ENCODE measurements at regions not wholly inside any gene's neighbourhood (a gene's known extent, or its start where the extent isn't known, plus 50 kb on each side); places are given as distances from the start of the nearest gene placed in this dataset.
"Not testable (repeated sequence)": the region's sequence is repeated elsewhere in the genome, so short reads cannot be mapped to it uniquely, and the experiment has no call there.

DNA sequence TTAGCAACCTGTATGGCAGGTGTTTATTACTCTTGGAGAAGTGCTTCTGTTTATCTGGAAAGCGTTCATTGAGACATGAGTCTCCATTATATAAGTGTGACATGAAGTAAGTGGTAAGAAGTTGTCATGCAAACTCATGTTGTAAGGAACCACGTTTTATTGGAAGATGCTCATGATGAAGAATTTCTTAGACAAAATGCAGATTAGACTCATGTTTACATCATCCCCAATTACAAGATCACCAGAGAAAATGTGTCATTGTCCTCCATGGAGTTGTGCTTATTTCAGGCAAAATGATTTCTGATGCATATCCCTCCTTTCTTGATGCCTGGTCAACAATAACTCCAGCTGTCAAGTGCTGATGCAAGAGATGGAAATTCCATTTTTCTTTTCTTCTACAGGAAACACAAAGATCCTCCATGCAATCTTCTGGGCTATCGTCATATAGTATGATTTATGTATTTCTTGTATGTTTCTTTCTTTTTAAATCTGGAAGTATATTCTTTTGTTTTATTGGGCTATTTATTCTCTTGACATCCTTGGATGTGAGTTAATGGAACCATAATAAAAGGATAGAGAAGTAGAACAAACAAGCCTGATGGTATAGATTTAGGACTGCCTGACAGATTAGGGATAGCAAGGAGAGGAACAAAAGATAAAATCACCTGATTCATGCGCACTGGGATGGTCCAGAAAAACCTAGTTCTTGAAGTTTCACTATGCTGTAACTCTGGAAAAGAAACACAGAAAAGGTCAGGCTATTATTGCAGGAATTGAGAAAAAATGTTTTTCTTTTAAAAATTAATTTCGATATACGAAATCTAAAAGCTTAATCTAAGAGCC lies 50.7 kb upstream of the DIAPH3 start:
- DNase-seq: no peak

DNA sequence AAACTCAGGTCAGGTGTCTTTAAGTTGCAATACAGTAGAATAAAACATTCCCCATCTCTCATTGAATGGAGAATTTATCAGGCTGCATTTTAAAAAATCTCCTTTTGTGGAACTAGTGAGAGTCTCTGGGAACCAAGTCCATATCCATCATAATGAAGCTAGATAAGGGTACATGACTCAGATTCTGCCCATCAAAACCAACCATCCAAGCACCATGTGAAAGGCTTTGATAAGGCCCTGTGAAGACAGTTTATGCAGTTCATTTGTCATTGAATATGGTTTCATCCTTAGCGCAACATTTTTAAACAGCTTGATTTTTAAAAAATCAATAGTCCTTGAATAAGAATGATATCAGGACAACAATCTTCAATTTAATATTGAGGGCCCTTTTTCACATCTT lies 56.3 kb upstream of the DIAPH3 start:
- no peak for DNase-seq

DNA sequence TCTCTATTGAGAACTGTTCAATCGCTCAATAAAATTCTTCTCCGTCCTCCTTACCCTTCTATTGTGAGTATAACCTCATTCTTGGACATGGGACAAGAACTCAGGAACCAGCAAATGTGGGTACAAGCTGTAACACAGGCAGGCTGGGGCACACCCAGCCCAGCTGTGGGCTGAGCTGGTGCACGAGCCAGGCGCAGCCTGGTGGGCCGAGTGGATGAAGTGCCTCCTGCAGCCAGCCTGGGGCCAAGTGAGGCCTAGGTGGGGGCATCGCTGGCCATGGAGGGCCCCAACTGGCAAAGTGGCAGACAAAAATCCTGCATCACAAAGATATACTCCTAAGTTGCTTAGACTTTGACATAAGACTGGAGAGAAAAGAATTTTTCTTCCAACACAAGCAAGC lies 57.9 kb upstream of the DIAPH3 start:
- no peak for DNase-seq

DNA sequence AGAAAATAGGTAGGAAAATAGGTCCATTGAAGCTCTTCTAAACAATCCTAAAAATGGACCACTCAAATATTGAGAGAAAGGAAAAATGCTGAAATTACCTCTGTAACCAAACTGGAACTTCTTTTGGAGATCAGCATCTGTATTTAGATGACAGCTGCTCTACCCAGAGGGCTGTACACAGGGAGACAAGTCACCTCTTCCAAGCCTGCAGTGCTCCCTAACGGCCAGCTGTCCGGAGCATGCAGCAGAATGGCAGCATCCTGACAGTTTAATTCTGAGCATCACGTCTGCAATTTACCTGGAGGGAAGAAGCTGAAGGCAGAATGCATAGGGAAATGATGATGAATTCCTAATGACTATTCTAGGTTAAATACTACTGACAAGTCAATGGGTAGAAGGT lies 62.8 kb upstream of the DIAPH3 start:
- no peak for DNase-seq

DNA sequence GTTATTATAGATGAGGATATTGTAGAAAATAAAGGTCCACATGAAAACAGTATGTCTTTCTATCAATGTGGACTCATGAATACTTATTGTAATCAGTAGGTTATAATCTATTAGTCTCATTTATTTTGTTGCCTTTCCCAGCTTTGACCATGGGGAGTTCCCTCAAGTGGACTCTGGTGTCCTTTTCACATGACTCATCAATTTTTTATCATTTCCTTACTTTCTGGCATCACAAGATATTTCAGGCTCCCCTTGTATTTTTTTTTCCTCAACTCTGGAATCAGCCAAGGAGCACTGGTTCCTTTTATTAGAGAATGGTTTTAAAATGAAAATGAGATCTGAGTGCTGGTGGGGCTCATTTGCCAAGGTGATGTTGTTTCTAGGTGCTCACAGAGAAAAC lies 63.4 kb upstream of the DIAPH3 start:
- DNase-seq: no peak

DNA sequence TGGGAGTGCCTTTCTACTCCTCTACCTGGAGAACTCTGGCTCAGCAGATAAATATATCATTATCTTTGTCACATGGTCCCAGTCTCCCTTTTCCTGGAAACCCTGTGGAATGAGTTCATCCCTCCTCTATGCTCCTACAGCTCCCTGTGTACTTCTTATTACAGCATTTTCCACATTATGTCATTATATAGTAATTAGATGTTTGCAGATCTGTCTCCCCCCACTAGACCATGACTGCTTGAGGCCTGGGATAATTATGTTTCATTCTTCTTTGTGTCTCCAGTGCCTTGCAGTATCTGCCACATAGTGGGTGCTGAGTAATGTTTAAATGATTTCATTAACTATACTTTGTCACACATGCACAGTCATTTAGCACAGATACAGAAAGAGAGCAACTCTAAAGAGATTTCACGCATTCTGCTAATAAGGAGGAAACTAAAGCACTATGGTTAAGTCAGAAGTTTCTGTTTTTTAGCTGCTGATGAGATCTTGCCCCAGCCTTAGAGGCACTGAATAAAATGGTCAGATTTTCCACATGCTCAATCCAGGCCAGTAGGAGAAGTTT lies 66.1 kb upstream of the DIAPH3 start:
- DNase-seq: no peak

DNA sequence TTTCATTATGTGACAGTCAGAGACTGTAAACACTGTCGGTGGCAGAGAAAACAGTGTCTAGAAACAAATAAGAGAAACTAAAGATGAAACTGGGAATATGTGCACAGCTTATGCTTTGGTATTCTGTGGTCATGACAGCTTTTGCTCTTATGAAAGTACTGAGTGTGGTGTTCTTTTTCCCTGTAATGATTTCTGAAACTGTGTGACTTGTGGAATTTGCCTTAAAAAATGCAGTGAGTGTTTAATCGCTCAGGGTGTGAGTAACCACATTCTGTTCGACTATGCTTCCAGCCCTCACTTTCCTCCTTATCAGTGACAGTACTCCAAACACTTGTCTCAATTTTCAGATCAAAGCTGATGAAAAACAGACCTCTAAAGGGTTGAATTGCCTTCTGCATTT lies 66.9 kb upstream of the DIAPH3 start:
- DNase-seq: no peak

DNA sequence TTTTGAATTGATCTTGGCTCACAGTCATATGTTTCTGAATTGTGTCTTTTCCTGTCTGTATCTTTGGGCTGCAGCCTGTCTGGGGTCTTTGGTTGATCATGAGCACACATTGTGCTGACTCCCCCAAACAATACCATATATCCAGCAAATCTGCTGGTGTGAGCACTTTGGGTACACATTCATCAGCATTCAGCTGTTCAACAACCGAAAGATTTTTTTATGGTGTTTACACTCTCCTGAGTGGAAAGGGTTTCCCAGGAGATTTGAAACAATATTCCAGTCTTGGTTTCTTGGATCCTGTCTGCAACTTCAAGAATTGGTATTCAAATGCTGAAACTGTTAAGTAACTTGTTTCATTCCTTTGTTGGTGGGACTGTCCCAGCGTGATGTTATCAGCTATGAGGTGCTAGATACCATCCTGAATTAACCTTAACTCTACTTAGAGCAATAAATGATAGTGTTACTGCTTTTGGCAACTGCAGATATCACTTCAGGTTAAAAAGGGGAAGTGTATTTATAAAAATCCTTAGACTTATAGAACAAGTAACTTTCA lies 78.4 kb upstream of the DIAPH3 start:
- no peak for DNase-seq

DNA sequence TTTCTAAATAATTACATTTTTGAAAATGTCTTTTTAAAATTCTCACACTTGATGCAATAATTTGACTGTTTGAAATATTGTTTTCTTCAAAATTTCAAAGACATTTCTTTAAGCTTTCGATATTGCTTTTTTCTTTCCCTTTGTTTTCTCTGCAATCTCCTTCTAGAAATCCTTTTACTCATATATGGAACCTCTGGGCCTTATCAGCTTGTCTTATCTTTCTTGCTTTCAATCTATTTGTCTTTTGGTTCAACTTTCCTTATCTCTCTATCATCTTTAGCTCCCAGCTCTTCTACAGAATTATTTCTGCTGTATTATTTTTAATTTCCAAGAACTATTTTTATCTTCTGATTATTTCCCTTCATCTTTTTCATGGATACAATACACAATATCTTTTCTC lies 80.7 kb upstream of the DIAPH3 start:
- DNase-seq: no peak

DNA sequence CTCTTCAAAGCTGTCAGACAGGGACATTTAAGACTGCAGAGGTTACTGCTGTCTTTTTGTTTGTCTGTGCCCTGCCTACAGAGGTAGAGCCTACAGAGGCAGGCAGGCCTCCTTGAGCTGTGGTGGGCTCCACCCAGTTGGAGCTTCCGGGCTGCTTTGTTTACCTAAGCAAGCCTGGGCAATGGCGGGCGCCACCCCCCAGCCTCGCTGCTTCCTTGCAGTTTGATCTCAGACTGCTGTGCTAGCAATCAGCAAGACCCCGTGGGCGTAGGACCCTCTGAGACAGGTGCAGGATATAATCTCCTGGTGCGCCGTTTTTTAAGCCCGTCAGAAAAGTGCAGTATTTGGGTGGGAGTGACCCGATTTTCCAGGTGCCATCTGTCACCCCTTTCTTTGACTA lies 87.7 kb upstream of the DIAPH3 start:
- not testable (repeated sequence) for DNase-seq

DNA sequence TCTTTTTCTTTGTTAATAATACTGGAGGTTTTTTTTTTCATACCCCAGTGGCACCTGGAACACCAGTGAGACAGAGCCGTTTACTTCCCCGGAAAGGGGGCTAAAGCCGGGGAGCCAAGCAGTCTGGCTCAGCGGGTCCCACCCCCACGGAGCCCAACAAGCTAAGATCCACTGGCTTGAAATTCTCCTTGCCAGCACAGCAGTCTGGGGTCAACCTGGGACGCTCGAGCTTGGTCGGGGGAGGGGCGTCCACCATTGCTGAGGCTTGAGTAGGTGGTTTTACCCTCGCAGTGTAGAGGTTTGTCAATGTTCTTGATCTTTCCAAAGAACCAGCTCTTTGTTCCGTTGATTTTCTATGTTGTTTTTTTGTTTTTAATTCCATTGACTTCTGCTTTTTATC lies 94.6 kb upstream of the DIAPH3 start:
- DNase-seq: no peak

DNA sequence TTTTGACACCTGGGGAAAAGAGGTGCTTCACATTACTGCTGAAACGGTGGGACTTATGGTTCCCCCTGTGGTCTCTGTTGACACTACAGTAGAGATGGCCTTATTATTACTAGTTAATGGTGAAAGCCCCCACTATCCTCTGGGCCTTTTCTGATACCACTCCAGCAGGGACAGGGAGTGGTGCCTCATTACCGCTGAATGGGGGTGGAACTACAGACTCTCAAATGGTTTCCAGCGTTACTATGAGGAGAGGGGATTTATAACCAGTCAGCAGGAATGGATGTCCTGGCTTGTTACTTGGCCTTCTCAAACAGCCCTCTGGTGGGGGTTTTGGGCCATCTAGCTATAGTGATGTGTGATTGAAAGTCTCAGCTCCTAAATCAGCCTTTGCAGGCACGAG lies 96.7 kb upstream of the DIAPH3 start:
- DNase-seq: no peak

DNA sequence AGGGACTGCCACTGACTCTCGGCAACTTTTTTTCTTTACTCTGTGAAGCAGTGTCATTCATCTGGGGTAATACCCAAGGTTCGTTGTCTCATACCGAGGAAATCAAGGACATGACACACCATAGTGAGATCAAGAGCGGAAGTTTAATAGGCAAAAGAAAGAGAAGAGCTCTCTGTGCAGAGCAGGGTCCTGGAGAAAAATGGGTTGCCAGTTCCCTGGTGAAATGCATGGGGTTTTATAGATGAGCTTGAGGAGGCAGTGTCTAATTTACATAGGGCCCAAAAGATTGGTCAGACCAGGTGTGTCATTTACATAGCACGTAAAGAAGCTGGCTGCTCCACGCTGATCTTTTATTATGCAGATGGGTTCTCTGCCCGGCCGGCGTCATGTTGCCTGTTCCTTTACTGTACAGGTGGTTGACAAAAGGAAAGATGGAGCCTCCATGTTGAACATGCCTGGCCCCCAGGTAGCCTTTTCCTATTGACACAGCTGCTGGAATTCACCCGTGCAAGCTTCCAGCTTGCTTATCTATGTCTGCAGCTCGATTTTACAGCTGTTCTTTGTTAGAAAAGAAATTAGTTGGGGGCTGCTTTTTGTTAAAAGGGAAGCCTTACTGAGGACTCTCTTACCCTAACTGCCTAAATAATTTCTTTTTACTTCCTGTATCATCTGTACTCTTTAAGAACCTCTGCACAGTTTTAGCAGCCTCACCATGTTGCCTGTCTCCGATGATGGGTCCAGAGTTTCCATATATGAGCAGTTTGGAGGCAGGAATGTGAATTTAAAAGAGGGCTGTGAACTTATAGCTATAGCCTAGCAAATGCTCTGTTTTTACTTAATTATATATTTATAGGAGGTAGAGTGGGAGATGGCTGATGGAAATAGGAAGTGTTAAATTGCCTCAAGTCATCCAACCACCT lies 98.0 kb upstream of the DIAPH3 start:
- no peak for DNase-seq

DNA sequence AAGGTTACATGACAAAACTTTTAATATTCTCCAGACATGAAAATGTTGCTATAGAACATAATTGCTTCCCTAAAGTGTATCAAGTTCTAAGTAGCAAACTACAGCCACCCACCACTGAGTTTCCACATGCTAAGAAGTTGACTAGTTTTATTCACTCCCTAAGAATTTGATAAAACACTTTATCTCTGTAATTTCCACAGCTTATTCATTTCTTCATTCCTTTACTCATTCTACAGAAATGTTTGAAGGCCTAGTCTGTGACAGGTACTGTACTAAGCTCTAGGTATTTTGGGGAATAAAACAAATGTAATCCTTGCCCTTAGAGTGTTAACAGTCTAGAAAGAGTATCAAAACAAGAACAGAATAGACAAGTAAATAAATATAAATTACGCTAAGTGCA lies 101.8 kb upstream of the DIAPH3 start:
- DNase-seq: no peak

DNA sequence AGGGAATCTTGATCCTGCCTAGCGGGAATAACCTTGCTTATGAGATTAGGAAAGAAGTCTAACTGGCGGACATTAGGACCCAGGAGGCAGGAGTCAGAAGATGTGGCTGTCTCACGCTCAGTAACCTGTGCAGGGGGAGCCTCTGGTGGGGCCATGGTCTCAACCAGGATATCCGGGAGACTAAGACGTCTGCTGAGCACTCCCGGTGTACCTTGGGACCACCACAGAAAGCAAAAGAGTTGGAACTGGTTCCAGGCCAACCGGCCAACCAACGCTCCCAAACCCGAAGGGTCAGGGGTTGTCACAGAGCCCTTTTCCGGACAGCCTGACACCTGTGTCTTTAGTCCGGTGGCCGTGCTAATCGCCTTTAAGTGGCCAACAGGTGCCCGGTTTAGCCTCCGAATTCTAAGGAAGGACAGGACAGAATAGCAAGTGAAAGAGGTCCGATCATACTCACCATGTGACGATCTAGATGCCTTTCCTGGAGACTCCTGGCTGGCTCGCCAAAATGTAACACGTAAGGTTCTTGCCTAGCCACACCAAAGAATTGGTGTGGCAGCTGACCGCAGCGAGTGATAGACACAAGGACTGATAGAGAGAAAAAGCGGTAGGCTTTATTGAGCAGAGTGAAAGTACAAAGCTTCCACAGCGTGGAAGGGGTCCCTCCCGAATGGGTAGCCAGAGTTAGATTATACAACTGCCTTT lies 103.9 kb upstream of the DIAPH3 start:
- DNase-seq: peak; percentile 9

DNA sequence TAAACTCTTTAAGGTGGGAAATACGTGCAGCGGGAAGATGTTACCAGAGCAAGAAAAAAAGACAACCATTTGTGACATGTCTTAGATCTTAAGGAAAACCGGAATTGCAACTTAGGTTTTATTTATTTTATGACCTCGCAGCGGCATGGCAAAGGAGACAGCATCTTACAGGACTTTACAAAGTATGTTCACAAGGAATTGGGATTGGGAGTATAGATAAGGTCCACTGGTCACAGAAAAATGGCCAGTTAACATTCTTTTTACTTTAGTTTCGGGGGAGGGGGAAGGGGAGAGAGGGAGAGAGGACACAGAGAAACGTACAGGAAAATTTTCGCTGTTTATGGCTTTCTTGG lies 104.5 kb upstream of the DIAPH3 start:
- DNase-seq: no peak

DNA sequence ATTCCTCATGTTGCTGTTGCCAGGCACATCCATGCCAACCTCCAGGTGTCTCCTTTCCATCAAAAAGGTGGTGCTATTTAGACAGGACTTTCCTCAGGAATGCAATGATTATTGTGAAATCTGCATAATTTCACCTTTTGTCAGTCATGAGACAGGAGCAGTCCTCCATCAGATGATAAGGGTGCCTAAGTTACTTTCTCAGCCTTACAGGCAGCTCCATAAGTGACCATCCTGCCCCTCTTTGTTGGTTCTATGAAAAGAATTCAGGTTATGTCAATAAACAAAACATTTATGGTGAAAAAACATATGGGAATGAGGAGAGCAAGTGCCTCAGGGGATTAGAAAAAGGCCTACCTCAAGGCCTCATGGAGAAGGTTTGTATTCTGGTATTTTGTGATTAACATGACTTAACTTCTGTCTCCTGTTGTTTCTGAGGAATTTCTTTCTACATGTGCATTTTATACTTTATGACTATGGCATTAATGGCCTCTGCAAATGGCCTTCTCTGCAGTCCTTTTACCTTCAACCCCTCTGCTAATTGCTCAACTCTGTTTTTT lies 110.3 kb upstream of the DIAPH3 start:
- DNase-seq: no peak

DNA sequence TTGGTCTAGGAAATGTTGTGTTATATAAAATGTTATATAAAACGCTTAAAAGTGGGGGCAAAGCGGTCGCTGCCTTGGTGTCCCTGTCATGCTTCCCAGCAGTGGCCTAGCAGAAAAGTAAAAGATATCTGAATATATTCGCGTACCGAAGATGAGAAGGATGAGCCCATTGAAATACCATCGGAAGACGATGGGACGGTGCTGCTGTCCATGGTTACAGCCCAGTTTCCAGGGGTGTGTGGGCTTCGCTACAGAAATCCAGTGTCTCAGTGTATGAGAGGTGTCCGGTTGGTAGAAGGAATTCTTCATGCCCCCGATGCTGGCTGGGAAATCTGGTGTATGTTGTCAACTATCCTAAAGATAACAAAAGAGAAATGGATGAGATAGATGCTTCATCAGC lies 110.9 kb upstream of the DIAPH3 start:
- DNase-seq: no peak

DNA sequence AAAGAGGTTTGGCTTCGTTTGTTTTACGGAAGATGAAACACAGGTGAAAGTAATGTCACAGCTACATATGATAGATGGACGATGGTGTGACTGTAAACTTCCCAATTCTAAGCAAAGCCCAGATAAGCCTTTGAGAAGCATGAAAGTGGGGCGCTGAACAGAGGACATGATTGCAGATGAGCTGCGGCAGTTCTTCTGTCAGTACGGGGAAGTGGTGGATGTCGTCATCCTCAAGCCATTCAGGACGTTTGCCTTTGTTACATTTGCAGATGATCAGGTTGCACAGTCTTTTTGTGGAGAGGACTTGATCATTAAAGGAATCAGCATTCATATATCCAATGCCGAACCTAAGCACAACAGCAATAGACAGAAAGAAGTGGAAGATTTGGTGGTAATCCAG lies 111.5 kb upstream of the DIAPH3 start:
- no peak for DNase-seq

DNA sequence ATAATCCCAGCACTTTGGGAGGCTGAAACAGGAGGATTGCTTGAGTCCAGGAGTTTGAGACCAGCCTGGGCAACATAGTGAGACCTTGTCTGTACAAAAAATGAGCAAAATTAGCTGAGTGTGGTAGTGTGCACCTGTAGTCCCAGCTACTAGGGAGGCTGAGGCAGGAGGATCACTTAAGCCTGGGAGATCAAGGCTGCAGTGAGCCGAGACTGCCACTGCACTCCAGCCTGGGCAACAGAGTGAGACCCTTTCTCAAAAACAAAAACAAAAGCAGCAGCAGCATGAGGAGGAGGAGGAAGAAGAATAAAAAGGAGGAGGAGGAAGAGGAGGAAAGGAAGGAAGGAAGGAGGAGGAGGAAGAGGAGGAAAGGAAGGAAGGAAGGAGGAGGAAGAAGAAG lies 116.5 kb upstream of the TDRD3 start:
- not testable (repeated sequence) for DNase-seq

DNA sequence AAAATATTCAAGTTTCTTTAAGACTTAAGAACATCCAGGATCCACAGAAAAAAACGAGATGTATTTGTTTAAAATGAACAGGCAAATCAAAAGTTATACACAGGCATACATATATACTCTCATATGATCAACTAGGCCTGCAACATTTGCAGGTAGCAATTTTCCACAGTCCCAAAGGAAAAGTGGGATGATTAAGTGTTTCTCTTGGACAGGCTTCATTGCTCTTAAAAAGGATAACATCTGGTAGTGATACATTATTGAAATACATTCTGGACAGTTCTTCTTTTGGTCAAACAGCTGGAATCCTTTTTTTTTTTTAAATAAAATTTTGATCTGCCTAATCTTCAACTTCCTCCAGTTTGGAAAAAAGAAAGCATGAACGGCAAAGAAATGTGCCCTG lies 114.8 kb upstream of the TDRD3 start:
- DNase-seq: no peak

DNA sequence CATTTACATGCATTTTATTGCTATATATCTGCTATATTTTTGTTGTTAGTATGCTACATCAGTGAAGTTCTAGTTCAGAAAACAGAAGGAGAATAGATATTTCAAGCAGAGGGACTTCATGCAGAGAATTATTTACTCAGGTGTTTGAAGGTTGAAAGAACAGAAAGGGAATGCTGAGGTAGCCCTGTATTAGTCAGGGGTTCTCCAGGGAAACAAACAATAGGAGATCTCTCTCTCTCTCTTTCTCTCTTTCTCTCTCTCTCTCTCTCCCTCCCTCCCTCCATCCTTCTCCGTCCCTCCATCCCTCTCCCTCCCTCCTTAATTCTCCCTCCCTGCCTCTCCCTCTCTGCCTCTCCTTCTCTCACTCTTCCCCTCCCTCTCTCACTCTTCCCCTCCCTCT lies 114.3 kb upstream of the TDRD3 start:
- DNase-seq: no peak

DNA sequence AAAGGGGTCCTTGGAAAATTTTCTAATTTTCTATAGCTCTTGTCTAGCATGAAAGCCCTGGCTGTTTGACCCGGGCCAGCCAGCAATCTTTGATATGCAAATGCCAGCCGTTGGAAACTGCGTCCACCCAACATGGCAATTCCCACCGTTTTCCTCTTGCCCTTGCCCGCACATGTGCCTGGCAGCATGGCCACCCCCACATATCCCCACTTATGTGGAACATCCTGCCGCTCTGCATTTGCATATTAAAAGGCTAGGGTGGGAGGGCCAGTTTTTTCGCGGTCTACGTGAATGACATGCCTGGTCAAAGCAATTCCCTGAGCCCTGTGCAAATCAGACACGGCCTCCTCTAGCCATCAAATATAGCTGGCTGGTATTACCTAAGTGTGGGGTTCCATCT lies 110.3 kb upstream of the TDRD3 start:
- DNase-seq: no peak

Data from CD4-positive, alpha-beta T cell treated with Interferon gamma for 1 hour (primary cell).